Suprapubic skin (tissue), 4 donors: ENCODE measurements at regions not wholly inside any gene's neighbourhood (a gene's known extent, or its start where the extent isn't known, plus 50 kb on each side); places are given as distances from the start of the nearest gene placed in this dataset.

ENCODE experiments used
- DNase-seq, 2 donors: peaks; one replicate each; pipeline ENCODE4 v3.0.0-alpha.2; 2019; ENCODE audit warnings: low spot score in 2 of 2
- H3K27ac ChIP-seq: fragments of 200-600 bp; sonication (generic); one replicate; pipeline ENCODE4 v1.5.1; 2019
- H3K27me3 ChIP-seq: fragments of 200-600 bp; sonication (generic); one replicate; pipeline ENCODE4 v1.5.1; 2019
- H3K36me3 ChIP-seq: fragments of 200-600 bp; sonication (generic); one replicate; pipeline ENCODE4 v1.5.1; 2019
- H3K4me1 ChIP-seq: fragments of 200-600 bp; sonication (generic); one replicate; pipeline ENCODE4 v1.5.1; 2019
- H3K4me3 ChIP-seq: fragments of 200-600 bp; sonication (generic); one replicate; pipeline ENCODE4 v1.5.1; 2019; ENCODE audit warnings: mild to moderate bottlenecking
- H3K9me3 ChIP-seq: fragments of 200-600 bp; sonication (generic); one replicate; pipeline ENCODE4 v1.5.1; 2019
- EP300 ChIP-seq: sonication (generic); formaldehyde crosslinking; IDR thresholded peaks from one replicate; pipeline ENCODE4 v1.6.1; 2017; ENCODE audit warnings: antibody characterized with exemption
- POLR2A ChIP-seq, 2 donors: fragments of 450-650 bp; IDR thresholded peaks; one replicate each; pipeline ENCODE4 v1.6.1; 2017; ENCODE audit warnings: antibody characterized with exemption in 2 of 2, mild to moderate bottlenecking in 2 of 2, moderate library complexity in 2 of 2
- POLR2AphosphoS5 ChIP-seq, 3 donors: sonication (generic); formaldehyde crosslinking; IDR thresholded peaks; one replicate each; pipeline ENCODE4 v1.6.1; 2017; ENCODE audit warnings: antibody characterized with exemption in 3 of 3
- WGBS: methylation state at CpG from one replicate; pipeline ENCODE4 v1.1.5; 2018; 5-methylcytosine and 5-hydroxymethylcytosine counted together
- TF ChIP-seq, protein P1 (sequence below), 2 donors: fragments of 200-600 bp in 1 of 2; fragments of 450-650 bp in 1 of 2; sonication (generic) in 1 of 2; IDR thresholded peaks; one replicate each; pipeline ENCODE4 v1.5.1; 2016 to 2019; ENCODE audit warnings: antibody characterized with exemption in 2 of 2, mild to moderate bottlenecking in 1 of 2, moderate library complexity in 1 of 2

DNA sequence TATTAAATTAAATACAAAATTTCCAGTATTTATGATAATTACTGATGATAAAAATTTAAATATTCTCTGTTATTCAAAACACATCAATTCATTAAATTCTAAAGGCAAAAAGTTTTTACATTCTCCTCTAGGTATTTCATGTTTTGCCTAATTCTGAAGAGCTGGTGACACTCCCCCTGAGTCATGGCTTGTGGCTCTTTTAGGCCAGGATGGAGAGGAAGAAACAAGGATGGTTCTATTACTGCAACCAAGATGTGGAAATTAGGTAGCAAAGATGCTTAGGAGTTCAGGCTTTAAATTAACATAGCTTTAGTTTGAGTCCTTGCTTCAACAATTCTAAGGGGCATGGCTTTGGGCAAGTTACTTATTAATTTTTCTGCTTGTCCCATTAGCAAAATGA, 1295.8 kb downstream of the EFNA5 start:
- Histone ChIP-seq H3K4me3 (no peak overlapping the region), H3K36me3 (no peaks in the 10 kb centered on the region), H3K27me3 (no peaks in the 10 kb centered on the region), H3K4me1 (no peaks in the 10 kb centered on the region), H3K27ac (no peak overlapping the region), H3K9me3 (peaks cover 1% of the 10 kb centered on the region)
- TF ChIP-seq, protein P1, sequence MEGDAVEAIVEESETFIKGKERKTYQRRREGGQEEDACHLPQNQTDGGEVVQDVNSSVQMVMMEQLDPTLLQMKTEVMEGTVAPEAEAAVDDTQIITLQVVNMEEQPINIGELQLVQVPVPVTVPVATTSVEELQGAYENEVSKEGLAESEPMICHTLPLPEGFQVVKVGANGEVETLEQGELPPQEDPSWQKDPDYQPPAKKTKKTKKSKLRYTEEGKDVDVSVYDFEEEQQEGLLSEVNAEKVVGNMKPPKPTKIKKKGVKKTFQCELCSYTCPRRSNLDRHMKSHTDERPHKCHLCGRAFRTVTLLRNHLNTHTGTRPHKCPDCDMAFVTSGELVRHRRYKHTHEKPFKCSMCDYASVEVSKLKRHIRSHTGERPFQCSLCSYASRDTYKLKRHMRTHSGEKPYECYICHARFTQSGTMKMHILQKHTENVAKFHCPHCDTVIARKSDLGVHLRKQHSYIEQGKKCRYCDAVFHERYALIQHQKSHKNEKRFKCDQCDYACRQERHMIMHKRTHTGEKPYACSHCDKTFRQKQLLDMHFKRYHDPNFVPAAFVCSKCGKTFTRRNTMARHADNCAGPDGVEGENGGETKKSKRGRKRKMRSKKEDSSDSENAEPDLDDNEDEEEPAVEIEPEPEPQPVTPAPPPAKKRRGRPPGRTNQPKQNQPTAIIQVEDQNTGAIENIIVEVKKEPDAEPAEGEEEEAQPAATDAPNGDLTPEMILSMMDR (IDR thresholded peaks at IDR 0.05), result no peak
- no peak for TF ChIP-seq POLR2A (IDR thresholded peaks at IDR 0.05)
- no peak for TF ChIP-seq EP300
- no peak for TF ChIP-seq POLR2AphosphoS5 (IDR thresholded peaks at IDR 0.05)
- DNase-seq, result no peak

GRCh38 chr5:106368021-106368420, 1302.7 kb downstream of the EFNA5 start:
- no peak for DNase-seq
- H3K27me3 ChIP-seq, result no peaks in the 10 kb centered on the region
- no peak for TF ChIP-seq POLR2A (IDR thresholded peaks at IDR 0.05)
- TF ChIP-seq POLR2AphosphoS5 (IDR thresholded peaks at IDR 0.05), result no peak
- TF ChIP-seq EP300, result no peak
- TF ChIP-seq, protein P1 (IDR thresholded peaks at IDR 0.05), result no peak
- H3K36me3 ChIP-seq, result no peaks in the 10 kb centered on the region
- no peak overlapping the region for H3K27ac ChIP-seq
- H3K4me1 ChIP-seq, result no peaks in the 10 kb centered on the region
- H3K9me3 ChIP-seq, result peaks cover 4% of the 10 kb centered on the region
- no peak overlapping the region for H3K4me3 ChIP-seq
- WGBS, result 68% methylated on average over 1 of the region's 1 CpG

GRCh38 chr5:106367281-106367680, 1303.5 kb downstream of the EFNA5 start:
- Histone ChIP-seq H3K36me3 (no peaks in the 10 kb centered on the region), H3K9me3 (peaks cover 4% of the 10 kb centered on the region), H3K4me1 (no peaks in the 10 kb centered on the region), H3K27me3 (no peaks in the 10 kb centered on the region), H3K4me3 (no peak overlapping the region), H3K27ac (no peak overlapping the region)
- DNase-seq, result no peak
- TF ChIP-seq POLR2AphosphoS5 (IDR thresholded peaks at IDR 0.05), result no peak
- TF ChIP-seq POLR2A (IDR thresholded peaks at IDR 0.05), result no peak
- 46% methylated on average over 1 of the region's 1 CpG for WGBS

GRCh38 chr5:106363578-106363977, 1307.2 kb downstream of the EFNA5 start:
- H3K27ac ChIP-seq, result no peak overlapping the region
- H3K4me1 ChIP-seq, result no peaks in the 10 kb centered on the region
- no peaks in the 10 kb centered on the region for H3K27me3 ChIP-seq
- TF ChIP-seq EP300 (no peak), POLR2AphosphoS5 (IDR thresholded peaks at IDR 0.05) (no peak), POLR2A (IDR thresholded peaks at IDR 0.05) (no peak)
- TF ChIP-seq, protein P1 (IDR thresholded peaks at IDR 0.05), result no peak
- 94% methylated on average over 1 of the region's 1 CpG for WGBS
- no peaks in the 10 kb centered on the region for H3K36me3 ChIP-seq
- no peak overlapping the region for H3K4me3 ChIP-seq
- no peaks in the 10 kb centered on the region for H3K9me3 ChIP-seq
- DNase-seq, result no peak

- H3K36me3 ChIP-seq, result no peaks in the 10 kb centered on the region
- 75% methylated on average over 1 of the region's 1 CpG for WGBS
Observed at GRCh38 chr5:106361905-106362304, 1308.8 kb downstream of the EFNA5 start.

More at GRCh38 chr5:106361905-106362304, 1308.8 kb downstream of the EFNA5 start:
- no peak overlapping the region for H3K27ac ChIP-seq
- TF ChIP-seq POLR2A (IDR thresholded peaks at IDR 0.05) (no peak), POLR2AphosphoS5 (IDR thresholded peaks at IDR 0.05) (no peak), EP300 (no peak)
- TF ChIP-seq, protein P1 (IDR thresholded peaks at IDR 0.05), result no peak
- DNase-seq, result no peak
- no peaks in the 10 kb centered on the region for H3K27me3 ChIP-seq
- no peak overlapping the region for H3K4me3 ChIP-seq
- H3K4me1 ChIP-seq, result no peaks in the 10 kb centered on the region
- H3K9me3 ChIP-seq, result no peaks in the 10 kb centered on the region
